ENCODE measurements at regions not wholly inside any gene's neighbourhood (a gene's known extent, or its start where the extent isn't known, plus 50 kb on each side); places are given as distances from the start of the nearest gene placed in this dataset.

- no peaks in the 10 kb centered on the region for H3K4me1 Mint-ChIP-seq (ENCODE audit: low read depth)
- no peak overlapping the region for H3K4me3 Mint-ChIP-seq
- H3K9me3 Mint-ChIP-seq: no peaks in the 10 kb centered on the region
- DNase-seq: no peak
- H3K27ac Mint-ChIP-seq: no peak overlapping the region
- no peaks in the 10 kb centered on the region for H3K36me3 Mint-ChIP-seq (ENCODE audit: low read depth)
- peaks cover 18% of the 10 kb centered on the region for H3K27me3 Mint-ChIP-seq
These were observed 158.2 kb downstream of the OLFM1 start for GRCh38 chr9:135245482-135246247.

GRCh38 chr9:135246248-135247205 lies 159.1 kb downstream of the OLFM1 start:
- DNase-seq: no peak
- H3K27me3 Mint-ChIP-seq: peaks cover 17% of the 10 kb centered on the region
- no peak overlapping the region for H3K27ac Mint-ChIP-seq
- H3K36me3 Mint-ChIP-seq (ENCODE audit: low read depth): no peaks in the 10 kb centered on the region
- H3K9me3 Mint-ChIP-seq: no peaks in the 10 kb centered on the region
- no peaks in the 10 kb centered on the region for H3K4me1 Mint-ChIP-seq (ENCODE audit: low read depth)
- H3K4me3 Mint-ChIP-seq: no peak overlapping the region

- Mint-ChIP-seq H3K27me3 (peaks cover 24% of the 10 kb centered on the region), H3K27ac (no peak overlapping the region), H3K4me1 (ENCODE audit: low read depth) (no peaks in the 10 kb centered on the region), H3K36me3 (ENCODE audit: low read depth) (no peaks in the 10 kb centered on the region), H3K4me3 (no peak overlapping the region), H3K9me3 (no peaks in the 10 kb centered on the region)
- DNase-seq: no peak
These were observed 159.9 kb downstream of the OLFM1 start for GRCh38 chr9:135247227-135247930.

GRCh38 chr9:135248111-135248510 lies 160.6 kb downstream of the OLFM1 start:
- Mint-ChIP-seq H3K4me1 (ENCODE audit: low read depth) (no peaks in the 10 kb centered on the region), H3K36me3 (ENCODE audit: low read depth) (no peaks in the 10 kb centered on the region), H3K9me3 (no peaks in the 10 kb centered on the region), H3K4me3 (no peak overlapping the region), H3K27ac (no peak overlapping the region), H3K27me3 (peaks cover 28% of the 10 kb centered on the region)
- no peak for DNase-seq

- H3K4me1 Mint-ChIP-seq (ENCODE audit: low read depth): no peaks in the 10 kb centered on the region
- no peak overlapping the region for H3K4me3 Mint-ChIP-seq
- H3K27me3 Mint-ChIP-seq: peaks cover 28% of the 10 kb centered on the region
- no peak overlapping the region for H3K27ac Mint-ChIP-seq
- DNase-seq: no peak
- H3K36me3 Mint-ChIP-seq (ENCODE audit: low read depth): no peaks in the 10 kb centered on the region
- H3K9me3 Mint-ChIP-seq: no peaks in the 10 kb centered on the region
These were observed 161.3 kb downstream of the OLFM1 start for GRCh38 chr9:135248721-135249120.

GRCh38 chr9:135249191-135249590 lies 161.7 kb downstream of the OLFM1 start:
- H3K27ac Mint-ChIP-seq: no peak overlapping the region
- no peaks in the 10 kb centered on the region for H3K36me3 Mint-ChIP-seq (ENCODE audit: low read depth)
- DNase-seq: no peak
- no peaks in the 10 kb centered on the region for H3K9me3 Mint-ChIP-seq
- no peak overlapping the region for H3K4me3 Mint-ChIP-seq
- H3K4me1 Mint-ChIP-seq (ENCODE audit: low read depth): no peaks in the 10 kb centered on the region
- H3K27me3 Mint-ChIP-seq: peaks cover 28% of the 10 kb centered on the region

GRCh38 chr9:135249711-135250110 lies 162.2 kb downstream of the OLFM1 start:
- no peak overlapping the region for H3K27ac Mint-ChIP-seq
- H3K4me3 Mint-ChIP-seq: no peak overlapping the region
- peaks cover 28% of the 10 kb centered on the region for H3K27me3 Mint-ChIP-seq
- H3K36me3 Mint-ChIP-seq (ENCODE audit: low read depth): no peaks in the 10 kb centered on the region
- H3K4me1 Mint-ChIP-seq (ENCODE audit: low read depth): no peaks in the 10 kb centered on the region
- no peaks in the 10 kb centered on the region for H3K9me3 Mint-ChIP-seq
- no peak for DNase-seq

- no peak for DNase-seq
- Mint-ChIP-seq H3K4me3 (no peak overlapping the region), H3K36me3 (ENCODE audit: low read depth) (no peaks in the 10 kb centered on the region), H3K4me1 (ENCODE audit: low read depth) (no peaks in the 10 kb centered on the region), H3K9me3 (no peaks in the 10 kb centered on the region), H3K27me3 (peaks cover 14% of the 10 kb centered on the region), H3K27ac (no peak overlapping the region)
These were observed 163.9 kb downstream of the OLFM1 start for GRCh38 chr9:135251331-135251761.

GRCh38 chr9:135251996-135252760 lies 164.7 kb downstream of the OLFM1 start:
- no peaks in the 10 kb centered on the region for H3K36me3 Mint-ChIP-seq (ENCODE audit: low read depth)
- H3K9me3 Mint-ChIP-seq: no peaks in the 10 kb centered on the region
- no peak overlapping the region for H3K27ac Mint-ChIP-seq
- peaks cover 15% of the 10 kb centered on the region for H3K27me3 Mint-ChIP-seq
- no peak overlapping the region for H3K4me3 Mint-ChIP-seq
- H3K4me1 Mint-ChIP-seq (ENCODE audit: low read depth): no peaks in the 10 kb centered on the region
- DNase-seq: no peak

- no peak overlapping the region for H3K27ac Mint-ChIP-seq
These were observed 165.5 kb downstream of the OLFM1 start for GRCh38 chr9:135252980-135253304.

GRCh38 chr9:135253305-135254004 lies 166.0 kb downstream of the OLFM1 start:
- Mint-ChIP-seq H3K36me3 (ENCODE audit: low read depth) (no peaks in the 10 kb centered on the region), H3K27me3 (peaks cover 15% of the 10 kb centered on the region), H3K4me1 (ENCODE audit: low read depth) (no peaks in the 10 kb centered on the region), H3K27ac (no peak overlapping the region), H3K9me3 (no peaks in the 10 kb centered on the region), H3K4me3 (no peak overlapping the region)
- DNase-seq: no peak

More at GRCh38 chr9:135252980-135253304, 165.5 kb downstream of the OLFM1 start:
- peaks cover 15% of the 10 kb centered on the region for H3K27me3 Mint-ChIP-seq
- no peak for DNase-seq
- no peaks in the 10 kb centered on the region for H3K9me3 Mint-ChIP-seq
- no peaks in the 10 kb centered on the region for H3K36me3 Mint-ChIP-seq (ENCODE audit: low read depth)
- H3K4me3 Mint-ChIP-seq: no peak overlapping the region
- no peaks in the 10 kb centered on the region for H3K4me1 Mint-ChIP-seq (ENCODE audit: low read depth)

GRCh38 chr9:135254176-135255032 lies 166.9 kb downstream of the OLFM1 start:
- H3K4me1 Mint-ChIP-seq (ENCODE audit: low read depth): no peaks in the 10 kb centered on the region

More at GRCh38 chr9:135254176-135255032, 166.9 kb downstream of the OLFM1 start:
- Mint-ChIP-seq H3K27ac (no peak overlapping the region), H3K4me3 (no peak overlapping the region), H3K9me3 (no peaks in the 10 kb centered on the region), H3K36me3 (ENCODE audit: low read depth) (no peaks in the 10 kb centered on the region), H3K27me3 (peaks cover 15% of the 10 kb centered on the region)
- no peak for DNase-seq
